Effector CD4-positive, alpha-beta T cell (primary cell): ENCODE measurements at regions not wholly inside any gene's neighbourhood (a gene's known extent, or its start where the extent isn't known, plus 50 kb on each side); places are given as distances from the start of the nearest gene placed in this dataset.

Source experiments
- DNase-seq: peaks from one replicate; pipeline ENCODE4 v3.0.0-alpha.2; 2020

- no peak for DNase-seq
Observed at GRCh38 chr5:96015709-96016108, 54.1 kb upstream of the ELL2 start.

GRCh38 chr5:96014395-96014794, 52.7 kb upstream of the ELL2 start:
- no peak for DNase-seq

- no peak for DNase-seq
Observed at GRCh38 chr5:96013254-96013653, 51.6 kb upstream of the ELL2 start.

DNA sequence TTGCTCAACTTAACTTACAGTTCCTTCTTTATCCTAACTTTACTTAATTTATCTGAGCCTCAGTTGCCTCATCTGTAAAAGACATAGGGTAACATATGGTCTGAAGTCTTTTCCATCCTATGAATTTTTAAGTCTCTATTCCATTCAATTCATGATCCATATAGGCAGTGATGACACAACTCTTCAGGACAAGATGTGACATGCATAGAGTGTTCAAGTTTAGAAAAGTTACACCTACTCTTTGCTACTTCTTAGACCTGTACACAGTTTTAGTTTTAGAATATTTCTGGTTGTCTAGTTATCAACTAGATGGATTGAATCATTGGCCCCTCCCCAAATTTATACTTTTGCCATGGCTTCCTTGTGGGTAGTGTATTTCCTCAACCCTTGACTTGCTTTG, 50.7 kb upstream of the ELL2 start:
- DNase-seq, result no peak
